SK-N-MC (cell line): ENCODE measurements at regions not wholly inside any gene's neighbourhood (a gene's known extent, or its start where the extent isn't known, plus 50 kb on each side); places are given as distances from the start of the nearest gene placed in this dataset.

Experiments
- DNase-seq: peaks from one replicate; pipeline ENCODE4 v3.0.0-alpha.2; 2011; ENCODE audit warnings: low read depth, low spot score
- H3K27ac ChIP-seq: fragments of 200-600 bp; sonication (generic); 2 replicates; pipeline ENCODE4 v1.5.1; 2016; ENCODE audit warnings: mixed run types
- H3K36me3 ChIP-seq: fragments of 200-600 bp; sonication (generic); 2 replicates; pipeline ENCODE4 v1.6.1; 2017; ENCODE audit warnings: antibody characterized with exemption, low read length, mixed read lengths; ENCODE audit not compliant: insufficient read depth
- H3K4me3 ChIP-seq: fragments of 200-600 bp; sonication (generic); 2 replicates; pipeline ENCODE4 v1.5.1; 2016
- H3K9ac ChIP-seq: fragments of 200-600 bp; sonication (generic); 2 replicates; pipeline ENCODE4 v1.8.0; 2017; ENCODE audit warnings: mixed run types, mixed read lengths; ENCODE audit not compliant: insufficient read length
- H3K9me3 ChIP-seq: fragments of 200-600 bp; sonication (generic); 2 replicates; pipeline ENCODE4 v1.6.1; 2017; ENCODE audit warnings: low read depth, mild to moderate bottlenecking, antibody characterized with exemption, low read length, moderate library complexity, mixed read lengths
- EZH2 ChIP-seq: fragments of 200-600 bp; sonication (generic); IDR thresholded peaks from one replicate; pipeline ENCODE4 v1.6.1; 2017; ENCODE audit warnings: antibody characterized with exemption
- FOXP2 ChIP-seq: optimal IDR thresholded peaks from 2 replicates; pipeline ENCODE3; 2011; ENCODE audit warnings: mild to moderate bottlenecking, moderate library complexity; ENCODE audit not compliant: insufficient read depth; ENCODE audit errors: extremely low read length, control extremely low read depth
- POLR2AphosphoS5 ChIP-seq: IDR thresholded peaks from 2 replicates; pipeline ENCODE4 v1.6.1; 2012; ENCODE audit warnings: mild to moderate bottlenecking, low read depth, low read length, borderline replicate concordance

DNA sequence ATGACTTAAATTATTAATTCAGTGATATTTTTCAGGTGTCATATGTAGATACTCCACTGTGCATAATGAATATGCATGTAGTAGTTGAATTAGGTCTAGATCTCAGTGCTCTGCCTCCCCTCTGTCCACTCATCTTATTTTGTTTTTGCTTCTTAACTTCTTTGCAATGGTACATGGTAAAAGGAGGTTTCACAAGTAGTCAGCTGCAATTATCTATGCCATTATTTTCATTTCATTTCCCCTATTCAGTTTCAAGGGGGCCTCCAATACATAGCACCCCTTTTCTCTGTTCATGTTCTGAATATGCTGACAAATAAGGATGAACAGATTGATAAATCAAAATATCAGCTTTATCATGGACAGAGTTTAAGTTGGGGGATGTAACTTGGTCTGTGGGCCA lies 511.6 kb upstream of the ZNF608 start:
- Histone ChIP-seq H3K9ac (no peak overlapping the region), H3K27ac (no peak overlapping the region), H3K9me3 (no peaks in the 10 kb centered on the region), H3K36me3 (no peaks in the 10 kb centered on the region), H3K4me3 (no peak overlapping the region)
- DNase-seq = no peak
- TF ChIP-seq FOXP2 (no peak), EZH2 (no peak)

GRCh38 chr5:125258615-125259014 lies 512.2 kb upstream of the ZNF608 start:
- DNase-seq = no peak
- TF ChIP-seq FOXP2 = no peak
- TF ChIP-seq POLR2AphosphoS5 = no peak
- TF ChIP-seq EZH2 = no peak
- Histone ChIP-seq H3K9ac (no peak overlapping the region), H3K9me3 (no peaks in the 10 kb centered on the region), H3K36me3 (no peaks in the 10 kb centered on the region), H3K4me3 (no peak overlapping the region), H3K27ac (no peak overlapping the region)

GRCh38 chr5:125261505-125262250 lies 515.2 kb upstream of the ZNF608 start:
- no peak overlapping the region for H3K9ac ChIP-seq
- no peak for DNase-seq
- no peaks in the 10 kb centered on the region for H3K9me3 ChIP-seq
- H3K36me3 ChIP-seq = no peaks in the 10 kb centered on the region
- H3K4me3 ChIP-seq = no peak overlapping the region
- H3K27ac ChIP-seq = no peak overlapping the region
- TF ChIP-seq EZH2 (no peak), FOXP2 (no peak), POLR2AphosphoS5 (no peak)

DNA sequence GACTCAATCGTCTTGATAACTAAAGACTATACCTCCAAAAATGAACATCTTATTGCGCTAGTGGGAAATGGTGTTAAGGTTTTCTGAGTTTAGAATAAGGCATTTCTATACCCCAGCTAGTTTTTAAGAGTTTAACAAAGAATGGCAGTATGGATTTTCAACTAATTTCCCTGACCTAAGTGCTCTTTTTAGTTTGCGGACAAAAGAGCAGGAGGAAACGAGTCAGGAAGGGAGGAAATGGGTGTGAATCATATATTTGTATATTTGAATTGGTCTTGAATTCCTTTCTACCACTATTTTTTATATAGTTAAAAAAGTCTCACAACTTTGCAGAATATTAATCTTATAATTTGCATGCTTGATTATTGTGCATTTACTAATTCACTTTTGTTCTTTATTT lies 516.3 kb upstream of the ZNF608 start:
- TF ChIP-seq EZH2 = no peak
- Histone ChIP-seq H3K36me3 (no peaks in the 10 kb centered on the region), H3K27ac (no peak overlapping the region), H3K4me3 (no peak overlapping the region), H3K9me3 (no peaks in the 10 kb centered on the region), H3K9ac (no peak overlapping the region)
- no peak for DNase-seq

DNA sequence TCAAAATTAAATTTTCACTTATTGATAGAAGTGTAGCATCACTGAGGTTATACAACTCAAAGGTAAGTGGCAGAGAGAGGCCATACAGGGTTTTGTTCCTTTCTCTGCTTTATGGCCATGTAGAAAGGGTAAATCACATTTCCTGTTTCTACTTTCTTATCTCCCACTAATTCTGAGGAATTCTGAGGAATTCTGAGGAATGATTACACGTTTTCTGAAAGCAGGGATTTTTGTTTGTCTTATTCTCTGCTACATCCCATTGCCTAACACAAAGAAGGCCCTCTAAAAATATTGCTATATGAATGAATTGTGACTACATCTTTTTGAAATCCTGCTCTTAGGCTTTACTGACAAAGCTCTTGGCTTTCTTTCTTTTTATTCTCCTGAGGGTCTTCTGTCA lies 516.9 kb upstream of the ZNF608 start:
- no peak overlapping the region for H3K4me3 ChIP-seq
- H3K9me3 ChIP-seq = no peaks in the 10 kb centered on the region
- H3K36me3 ChIP-seq = no peaks in the 10 kb centered on the region
- H3K27ac ChIP-seq = no peak overlapping the region
- no peak overlapping the region for H3K9ac ChIP-seq
- no peak for DNase-seq
- TF ChIP-seq EZH2 = no peak
- no peak for TF ChIP-seq POLR2AphosphoS5
- TF ChIP-seq FOXP2 = no peak

- no peak overlapping the region for H3K9ac ChIP-seq
- H3K4me3 ChIP-seq = no peak overlapping the region
- DNase-seq = no peak
- no peak for TF ChIP-seq POLR2AphosphoS5
- no peak for TF ChIP-seq FOXP2
- TF ChIP-seq EZH2 = no peak
- no peaks in the 10 kb centered on the region for H3K36me3 ChIP-seq
- H3K27ac ChIP-seq = no peak overlapping the region
- no peaks in the 10 kb centered on the region for H3K9me3 ChIP-seq
These were observed 519.7 kb upstream of the ZNF608 start for GRCh38 chr5:125266106-125266505.

DNA sequence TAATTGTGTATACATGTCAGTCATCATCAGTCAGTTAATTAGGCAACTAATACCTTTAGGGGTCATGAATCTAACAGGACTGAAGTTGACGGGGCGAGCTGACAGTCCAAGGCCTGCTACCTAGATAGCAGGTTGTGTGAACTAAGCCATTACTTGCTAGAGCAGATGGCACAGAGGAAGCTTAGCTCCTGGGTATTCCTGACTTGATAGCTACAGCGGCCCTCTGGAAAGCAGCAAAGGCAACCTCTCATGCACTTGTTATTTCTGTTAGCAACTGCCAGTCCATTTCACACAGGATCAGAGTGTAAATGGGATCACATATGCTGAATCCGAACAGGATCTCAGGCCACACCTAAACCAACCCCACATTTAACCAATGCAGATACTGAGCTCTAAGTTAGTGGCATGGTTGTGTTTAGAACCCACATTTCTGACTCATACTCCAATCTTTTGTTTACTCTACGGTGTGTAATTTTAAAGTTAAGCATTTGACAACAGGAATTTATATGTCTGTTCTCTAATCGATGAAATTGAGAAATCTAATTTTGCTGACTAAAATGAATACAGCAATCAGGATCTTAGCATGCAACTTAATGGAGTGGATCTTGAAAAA lies 521.3 kb upstream of the ZNF608 start:
- Histone ChIP-seq H3K36me3 (no peaks in the 10 kb centered on the region), H3K27ac (no peak overlapping the region), H3K4me3 (no peak overlapping the region), H3K9me3 (no peaks in the 10 kb centered on the region), H3K9ac (no peak overlapping the region)
- no peak for TF ChIP-seq EZH2
- no peak for TF ChIP-seq FOXP2
- TF ChIP-seq POLR2AphosphoS5 = no peak
- no peak for DNase-seq

GRCh38 chr5:125269926-125270325 lies 523.5 kb upstream of the ZNF608 start:
- no peak for TF ChIP-seq EZH2
- no peak for TF ChIP-seq FOXP2
- no peak for TF ChIP-seq POLR2AphosphoS5
- H3K9ac ChIP-seq = no peak overlapping the region
- no peak for DNase-seq
- no peaks in the 10 kb centered on the region for H3K9me3 ChIP-seq
- H3K36me3 ChIP-seq = no peaks in the 10 kb centered on the region
- no peak overlapping the region for H3K27ac ChIP-seq
- H3K4me3 ChIP-seq = no peak overlapping the region

- Histone ChIP-seq H3K4me3 (no peak overlapping the region), H3K9ac (no peak overlapping the region), H3K36me3 (no peaks in the 10 kb centered on the region), H3K27ac (no peak overlapping the region), H3K9me3 (no peaks in the 10 kb centered on the region)
- no peak for TF ChIP-seq EZH2
- TF ChIP-seq FOXP2 = no peak
- no peak for TF ChIP-seq POLR2AphosphoS5
- DNase-seq = no peak
These were observed 525.9 kb upstream of the ZNF608 start for GRCh38 chr5:125272357-125272756.
